GM21825 (cell line): ENCODE measurements at regions not wholly inside any gene's neighbourhood (a gene's known extent, or its start where the extent isn't known, plus 50 kb on each side); places are given as distances from the start of the nearest gene placed in this dataset.

Experiments used
- ATAC-seq: cut with Tn5 transposase; IDR thresholded peaks from one replicate; pipeline ENCODE4 v1.9.1; 2021; ENCODE audit warnings: mild to moderate bottlenecking, moderate library complexity; ENCODE audit not compliant: unreplicated experiment

DNA sequence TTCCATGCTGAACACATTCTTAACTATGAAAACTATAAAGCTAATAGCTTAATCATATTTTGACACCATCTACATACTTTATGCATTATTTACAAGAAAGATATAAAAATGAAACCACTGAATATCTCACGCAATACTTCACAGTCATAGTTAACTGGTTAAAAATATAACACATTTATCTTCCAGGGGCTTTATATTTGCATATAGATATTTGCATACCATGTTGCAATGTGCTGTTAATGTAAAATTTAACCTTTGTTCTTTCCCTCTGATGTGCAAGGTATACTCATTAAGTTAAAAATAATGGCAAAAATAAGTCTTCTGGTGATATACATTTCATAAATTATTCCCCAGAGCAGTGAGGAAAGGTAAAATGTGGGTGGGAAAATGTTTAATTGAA, 76.9 kb upstream of the MGMT start:
- no peak for ATAC-seq

DNA sequence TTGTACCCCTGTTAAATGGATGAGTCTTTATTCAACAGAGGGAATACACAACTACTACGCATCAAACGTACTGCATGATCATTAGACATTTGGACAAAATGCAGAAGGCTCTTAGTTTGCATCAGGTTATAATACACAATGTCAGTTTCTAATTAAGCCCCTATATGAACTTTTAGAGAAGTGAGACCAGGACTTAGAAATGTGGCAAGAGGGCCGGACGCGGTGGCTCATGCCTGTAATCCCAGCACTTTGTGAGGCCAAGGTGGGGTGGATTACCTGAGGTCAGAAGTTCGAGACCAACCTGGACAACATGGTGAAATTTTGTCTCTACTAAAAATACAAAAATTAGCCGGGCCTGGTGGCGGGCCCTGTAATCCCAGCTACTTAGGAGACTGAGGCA, 76.3 kb upstream of the MGMT start:
- ATAC-seq: no peak

DNA sequence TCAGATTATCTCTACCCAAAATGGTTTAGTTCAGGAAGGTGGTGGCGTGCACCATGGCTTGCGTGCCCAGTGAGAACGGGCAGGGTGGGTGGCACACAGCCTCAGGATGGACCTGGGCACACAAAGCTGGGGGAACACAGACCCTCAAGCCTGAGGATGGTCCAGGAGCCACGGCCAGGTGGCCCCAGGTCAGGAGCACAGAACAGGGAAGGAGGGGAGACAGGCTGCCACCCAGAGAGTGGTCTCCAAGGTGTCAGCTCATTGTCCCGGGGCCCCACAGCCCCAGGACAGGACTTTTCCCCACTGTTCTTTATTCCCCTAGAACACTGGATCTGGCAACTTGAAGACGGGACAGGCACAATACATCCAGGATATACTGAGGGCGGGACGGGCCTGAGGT, 75.6 kb upstream of the MGMT start:
- ATAC-seq: no peak

DNA sequence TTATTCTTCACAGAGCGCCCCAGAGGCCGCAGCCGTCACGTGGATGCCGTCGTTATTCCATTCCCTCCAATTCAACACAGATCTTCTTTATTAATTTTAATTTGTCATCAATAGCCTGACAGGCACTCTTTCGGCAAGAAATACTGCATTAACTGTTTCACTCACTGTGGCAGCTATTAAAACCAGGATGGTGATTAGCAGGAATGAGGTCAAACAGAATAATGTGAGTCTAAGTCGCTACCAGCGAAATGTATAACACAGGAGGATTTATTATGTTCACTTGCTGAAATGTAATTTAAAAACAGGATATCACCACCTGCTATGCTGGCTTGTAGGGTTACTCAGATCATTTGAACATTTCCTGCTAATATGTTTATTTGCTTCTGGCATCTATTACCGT, 74.2 kb upstream of the MGMT start:
- ATAC-seq: no peak

DNA sequence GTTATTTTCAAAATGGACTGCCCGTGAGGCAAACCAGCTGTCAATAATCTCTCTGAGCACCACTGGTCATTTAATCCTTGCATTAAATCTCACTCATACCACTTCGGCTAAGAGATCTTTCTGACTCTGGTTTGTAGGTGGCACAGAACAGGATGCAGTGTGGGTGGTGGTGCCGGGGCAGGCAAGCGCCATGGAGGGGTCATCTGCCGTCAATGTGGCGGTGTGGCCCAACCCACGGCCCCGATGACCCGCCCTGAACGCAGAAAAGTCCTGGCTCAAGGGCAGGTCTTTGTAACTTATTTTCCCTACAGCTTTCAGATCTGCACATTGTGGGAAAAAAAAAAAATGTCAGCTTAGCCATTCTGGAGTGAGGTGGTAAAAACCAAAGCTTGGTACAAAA, 73.2 kb upstream of the MGMT start:
- ATAC-seq: no peak

DNA sequence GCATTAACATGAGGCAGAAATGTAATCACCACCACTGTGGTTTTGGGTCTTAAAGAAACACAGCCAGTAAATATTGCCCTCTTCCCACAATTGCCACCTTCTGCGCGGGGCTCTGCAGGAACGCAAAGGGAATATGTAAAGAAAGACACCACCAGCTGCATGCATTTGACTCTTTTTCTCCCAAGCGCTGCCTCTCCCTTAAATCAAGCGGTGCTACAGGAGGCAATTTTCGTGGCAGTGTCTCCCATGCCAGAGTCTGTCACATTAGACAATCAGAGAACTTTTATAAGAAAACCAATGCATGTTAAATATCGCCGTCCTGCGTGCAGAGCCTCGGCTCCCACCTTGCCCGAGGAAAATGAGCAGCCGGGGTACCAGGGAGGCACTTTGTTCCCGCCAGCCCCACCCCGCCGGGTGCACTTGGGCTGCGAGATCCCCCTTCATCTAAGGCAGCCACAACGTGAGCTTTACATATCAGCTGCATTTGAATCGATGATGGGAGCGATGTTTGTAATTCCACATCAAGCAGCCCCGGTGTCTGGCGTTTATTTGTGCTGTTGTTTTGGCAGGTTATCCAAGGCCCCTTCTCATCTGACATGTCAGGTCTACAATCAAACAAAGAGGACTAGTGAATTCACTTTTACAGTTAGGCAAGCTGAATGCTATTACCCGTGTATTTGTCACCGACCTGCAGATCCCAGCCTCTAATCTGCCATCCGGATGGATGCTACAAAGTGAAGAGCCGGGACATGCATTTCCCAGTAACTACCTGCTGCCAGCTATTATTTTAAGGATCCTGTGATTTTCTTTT, 72.3 kb upstream of the MGMT start:
- no peak for ATAC-seq

DNA sequence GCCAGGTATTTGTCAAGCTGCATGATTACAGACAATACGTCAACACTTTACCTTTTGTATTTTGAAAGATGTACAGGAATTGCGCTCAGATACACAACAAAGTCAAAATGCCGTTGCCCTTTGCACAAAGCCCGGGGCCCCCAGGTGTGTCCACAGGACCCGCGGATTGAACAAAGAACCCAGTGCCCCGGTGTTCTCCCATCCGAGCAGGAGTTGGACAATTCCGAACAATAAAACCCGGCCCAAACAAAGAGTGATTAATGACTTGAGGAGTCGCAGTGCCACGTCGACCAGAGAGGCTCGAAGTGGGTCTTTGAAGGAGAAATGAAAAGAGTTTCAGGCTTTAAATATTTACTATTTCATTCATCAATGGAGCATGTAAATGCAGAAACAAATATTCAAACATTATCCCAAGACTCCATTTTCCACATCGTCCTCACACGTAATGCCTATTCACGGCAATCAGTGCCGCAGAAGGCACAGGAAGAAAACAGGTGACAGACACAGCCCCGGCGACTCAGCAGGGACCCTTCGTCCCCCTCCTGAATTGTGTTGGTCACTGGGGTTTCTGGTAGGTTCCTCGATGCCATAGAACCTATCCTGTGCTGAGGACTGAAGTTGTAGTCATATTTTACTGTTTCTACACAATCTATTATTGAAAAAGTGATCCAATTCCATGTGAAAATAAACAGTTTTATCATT, 70.9 kb upstream of the MGMT start:
- ATAC-seq: no peak

DNA sequence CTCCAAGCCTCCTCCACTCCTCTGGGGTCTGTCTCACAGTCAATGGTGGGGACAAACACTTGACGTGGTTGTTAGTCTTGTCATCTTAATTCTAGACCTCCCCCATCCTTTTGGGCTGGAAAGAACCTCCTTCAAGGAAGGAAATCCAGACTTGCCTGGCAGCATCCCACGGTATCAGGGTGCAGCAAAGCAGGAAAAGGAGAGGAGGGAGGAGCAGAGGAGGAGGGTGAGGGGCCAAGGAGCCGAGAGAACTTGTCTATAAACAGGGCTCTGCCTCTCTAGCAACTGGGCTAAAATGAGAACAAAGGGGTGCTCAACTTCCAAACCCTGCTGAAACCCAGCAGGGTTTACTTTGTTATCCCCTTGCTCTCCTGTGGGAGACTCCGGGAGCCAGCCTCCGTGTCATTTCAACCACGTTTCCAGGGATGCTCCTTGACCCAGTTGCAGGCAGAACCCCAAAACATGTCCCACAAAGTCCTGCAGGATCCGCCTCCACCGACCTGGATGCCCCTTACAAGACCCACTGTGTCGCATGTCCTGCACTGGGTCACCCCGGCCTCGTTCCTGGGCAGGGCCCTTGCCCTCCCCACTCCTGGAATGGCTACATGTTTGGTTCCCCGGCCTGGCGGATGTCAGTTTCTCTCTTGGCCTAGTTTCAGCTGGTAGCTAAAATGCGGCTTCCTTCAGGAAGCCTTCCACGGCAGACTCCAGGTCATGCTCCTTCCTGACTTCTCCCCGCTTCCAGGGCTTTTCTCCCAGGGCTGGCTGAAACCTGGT, 69.7 kb upstream of the MGMT start:
- no peak for ATAC-seq

DNA sequence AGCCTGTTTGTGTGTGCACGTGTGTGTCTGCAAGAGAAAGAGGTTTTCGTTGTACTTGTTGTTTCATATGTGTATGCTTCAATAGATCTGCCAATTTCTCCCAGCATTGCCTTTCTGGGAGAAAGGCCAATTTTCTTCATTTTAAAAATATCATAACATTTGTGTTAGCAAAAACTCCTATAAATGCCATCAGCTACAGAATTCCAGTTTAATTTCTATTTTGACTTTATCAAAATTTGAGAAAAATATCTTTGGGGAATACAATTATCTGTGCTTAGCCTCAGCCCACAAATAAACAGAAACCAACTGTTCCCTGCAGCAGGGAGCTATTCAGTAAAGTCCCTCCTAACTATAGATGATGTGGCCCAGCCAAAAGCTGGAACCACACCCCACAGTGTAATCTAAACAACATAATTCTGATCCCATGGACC, 68.3 kb upstream of the MGMT start:
- no peak for ATAC-seq

DNA sequence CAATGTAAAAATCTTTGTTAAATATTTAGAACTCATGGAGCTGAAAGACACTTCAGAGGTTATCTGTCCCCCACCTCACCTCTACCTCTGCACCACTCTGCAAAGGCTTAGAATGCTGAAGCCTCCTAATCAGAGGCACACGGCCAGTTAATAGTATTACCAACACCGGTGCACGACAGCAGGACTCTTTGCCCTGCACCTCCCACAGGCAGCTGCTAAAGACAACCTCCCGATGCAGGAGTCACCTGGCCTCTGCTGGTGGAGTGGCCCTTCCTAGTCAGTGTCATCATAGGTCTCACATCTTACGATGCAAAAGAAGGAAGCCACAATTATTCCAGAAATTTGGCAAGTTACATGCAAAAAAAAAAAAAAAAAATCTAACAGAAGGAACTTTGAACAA, 66.6 kb upstream of the MGMT start:
- no peak for ATAC-seq

DNA sequence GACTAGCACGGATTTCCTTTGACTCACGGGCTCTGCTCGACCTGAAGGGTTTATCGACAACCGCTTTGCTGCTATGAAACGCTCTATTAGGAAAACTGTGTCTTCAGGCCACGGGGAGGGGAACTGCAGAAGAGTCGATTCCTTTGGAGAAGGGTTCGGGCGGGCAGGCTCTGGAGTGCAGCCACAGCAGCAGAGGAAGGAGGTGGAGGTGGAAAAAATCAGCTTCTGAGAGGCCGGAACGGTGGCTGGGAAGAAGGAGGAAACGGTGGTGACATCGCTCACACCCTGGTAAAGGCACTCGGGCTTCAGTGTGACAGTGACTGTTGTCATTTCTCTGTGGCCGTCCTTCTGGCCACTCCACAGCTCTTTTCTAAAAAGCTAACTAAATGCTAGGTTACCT, 64.6 kb upstream of the MGMT start:
- ATAC-seq: no peak

DNA sequence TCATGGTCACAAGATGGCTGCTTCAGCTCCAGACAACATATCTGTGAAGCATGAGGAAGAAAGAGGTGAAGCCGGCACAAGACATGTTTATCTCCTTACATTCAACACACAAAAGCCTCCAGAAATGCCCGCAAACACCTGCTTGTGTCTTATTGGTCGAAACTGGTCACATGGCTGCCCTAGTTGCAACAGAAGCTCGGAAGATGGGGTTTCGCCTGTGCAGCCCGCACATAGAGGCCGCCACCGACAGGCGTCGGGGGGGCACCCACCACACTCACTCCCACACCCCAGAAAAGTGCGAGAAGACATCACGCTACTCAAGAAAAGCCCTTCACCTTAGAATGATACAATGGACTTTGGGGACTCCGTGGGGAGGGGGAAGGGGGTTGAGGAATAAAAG, 63.0 kb upstream of the MGMT start:
- ATAC-seq: no peak

DNA sequence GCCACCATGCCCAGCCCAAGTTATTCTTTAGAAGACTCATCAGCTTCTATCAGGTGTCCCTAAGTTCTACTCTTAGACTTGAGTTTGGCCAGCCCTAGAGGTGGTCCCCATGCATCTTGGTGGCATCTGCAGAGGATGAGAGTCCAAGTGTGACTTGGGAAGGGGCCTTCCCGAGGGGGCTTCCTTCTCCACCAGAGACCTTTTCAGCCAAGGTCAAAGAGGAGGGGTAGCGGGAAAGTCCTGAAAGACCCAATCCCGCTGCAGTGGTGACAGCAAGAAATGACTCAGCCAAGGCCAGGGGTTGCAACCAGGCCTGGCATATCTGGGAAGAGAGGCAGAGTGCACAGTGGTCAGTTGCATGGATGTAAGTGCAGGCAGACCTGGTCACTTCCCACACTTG, 61.7 kb upstream of the MGMT start:
- no peak for ATAC-seq

DNA sequence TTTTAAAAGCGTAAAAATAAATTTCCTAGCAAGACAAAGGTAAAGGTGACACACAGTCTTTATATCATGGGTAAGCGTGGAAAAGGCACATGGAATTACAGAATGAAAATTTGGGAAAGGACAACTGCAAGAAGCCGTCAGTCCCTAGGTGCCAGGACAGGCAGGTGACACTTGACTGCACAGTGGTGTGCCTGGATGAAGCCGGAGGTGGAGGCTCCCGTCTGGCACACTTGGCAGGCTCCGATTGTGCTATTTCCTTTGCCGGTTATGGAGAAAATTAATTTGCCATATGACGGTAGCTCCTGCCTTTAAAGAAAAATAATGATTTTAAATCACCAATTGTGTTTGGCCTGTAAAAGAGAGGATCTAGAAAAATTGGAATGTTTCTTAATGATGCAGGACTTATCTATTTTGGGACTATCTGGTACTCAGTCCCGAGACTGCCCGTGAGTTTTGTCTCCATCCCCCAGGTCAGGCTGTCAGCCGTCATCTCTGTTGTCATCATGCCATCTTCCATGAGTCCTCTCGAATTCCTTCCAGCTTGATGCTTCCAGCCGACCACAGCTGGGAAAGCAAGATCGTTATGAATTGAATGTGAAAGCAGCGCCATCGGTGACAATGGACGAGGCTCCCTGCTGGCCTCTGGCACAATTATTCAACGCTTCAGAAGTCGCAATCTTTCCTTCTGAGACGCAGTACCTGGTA, 56.2 kb upstream of the MGMT start:
- ATAC-seq: no peak

DNA sequence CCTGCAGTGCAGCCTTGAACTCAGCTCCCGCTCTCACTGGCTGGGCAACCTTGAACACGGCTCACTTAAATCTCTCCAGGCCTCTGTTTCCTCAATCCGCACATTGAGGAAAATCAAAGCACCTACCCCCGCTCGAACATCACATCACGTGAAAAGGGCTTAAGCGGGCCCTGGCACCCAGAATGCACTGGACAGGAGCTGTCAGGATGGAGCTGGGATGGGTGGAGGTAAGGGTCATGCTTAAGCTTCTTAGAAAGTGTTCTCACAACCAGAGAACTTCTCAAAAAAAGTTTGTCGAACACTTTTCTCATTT, 55.7 kb upstream of the MGMT start:
- no peak for ATAC-seq

DNA sequence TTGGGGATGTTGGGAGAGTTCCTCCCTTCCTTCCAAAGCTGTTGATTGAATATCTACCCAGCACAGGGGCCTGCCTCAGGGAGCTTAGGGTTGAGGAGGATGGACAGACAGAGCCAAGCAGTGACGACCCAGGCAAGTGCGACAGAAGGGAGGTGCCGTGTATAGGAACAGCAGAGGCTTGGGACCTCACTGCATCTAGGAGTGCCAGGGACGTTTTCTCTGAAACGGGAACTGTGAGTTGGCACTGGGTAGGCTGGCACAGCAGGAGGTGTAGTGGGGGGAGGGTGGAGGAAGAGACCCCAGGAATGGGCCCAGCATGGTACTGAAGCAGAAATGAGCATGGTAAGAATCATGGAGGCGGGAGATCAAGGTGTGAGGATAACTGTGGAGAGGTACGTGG, 55.3 kb upstream of the MGMT start:
- ATAC-seq: no peak

DNA sequence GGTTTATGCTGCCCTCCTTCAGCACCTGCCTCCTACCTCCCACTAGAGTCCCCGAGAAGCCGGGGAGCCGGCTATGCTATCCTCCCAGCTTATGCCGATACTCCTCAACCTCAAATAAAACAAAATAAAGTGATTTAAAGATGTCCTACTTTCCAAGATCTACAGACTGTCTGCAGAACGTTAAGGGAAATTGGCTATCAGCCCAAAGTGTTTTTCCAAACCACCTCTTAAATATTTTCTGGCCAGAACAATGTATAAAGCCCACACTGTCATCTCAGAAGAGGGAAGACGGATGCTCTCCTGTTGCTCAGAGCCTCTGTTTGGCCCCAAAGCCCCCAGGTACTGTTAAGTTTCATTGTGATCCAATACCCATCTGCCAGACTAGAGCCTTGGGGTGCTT, 54.0 kb upstream of the MGMT start:
- ATAC-seq: no peak

DNA sequence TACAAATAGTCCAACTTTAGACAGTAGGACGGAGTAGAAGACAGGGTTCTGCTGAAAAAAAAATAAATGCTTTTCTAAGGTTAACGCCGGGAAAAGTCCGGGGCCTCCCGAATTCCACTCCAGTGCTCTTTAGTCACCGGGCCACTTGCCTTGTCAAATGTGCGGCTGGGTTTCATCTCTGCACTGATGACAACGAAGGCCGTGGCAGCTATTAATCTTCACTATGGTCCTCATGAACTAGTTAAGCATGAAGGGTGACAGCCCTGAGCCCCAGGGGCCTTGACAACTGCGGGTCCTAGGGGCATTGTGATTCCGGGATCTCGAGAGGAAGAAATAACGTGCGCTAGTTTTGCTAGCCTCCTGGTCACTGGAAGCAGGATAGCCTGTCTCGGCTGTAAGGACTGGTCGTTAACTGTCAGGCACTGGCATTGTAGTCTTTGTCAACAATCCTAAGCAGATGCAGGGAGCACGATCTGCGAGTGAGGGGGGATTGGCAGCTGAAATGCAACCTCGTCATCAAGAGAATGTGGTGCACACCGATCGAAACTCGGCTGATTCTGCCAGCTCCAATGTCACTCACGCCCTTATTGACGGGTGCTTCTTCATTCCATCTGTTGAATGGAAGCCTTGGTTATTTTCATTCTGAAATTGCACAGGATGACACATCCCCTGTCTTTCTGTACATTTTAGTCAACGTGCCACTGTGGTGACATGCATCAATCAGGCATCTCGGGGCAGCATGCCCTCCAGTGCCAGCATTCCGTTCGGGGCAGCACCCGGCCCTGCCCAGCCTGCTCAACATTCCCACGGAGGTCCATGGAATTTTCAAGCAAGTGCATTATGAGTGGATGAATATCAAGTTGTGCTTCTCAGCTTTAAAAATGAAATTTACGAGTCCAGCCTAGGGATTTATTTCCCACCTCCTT, 51.6 kb upstream of the MGMT start:
- no peak for ATAC-seq

DNA sequence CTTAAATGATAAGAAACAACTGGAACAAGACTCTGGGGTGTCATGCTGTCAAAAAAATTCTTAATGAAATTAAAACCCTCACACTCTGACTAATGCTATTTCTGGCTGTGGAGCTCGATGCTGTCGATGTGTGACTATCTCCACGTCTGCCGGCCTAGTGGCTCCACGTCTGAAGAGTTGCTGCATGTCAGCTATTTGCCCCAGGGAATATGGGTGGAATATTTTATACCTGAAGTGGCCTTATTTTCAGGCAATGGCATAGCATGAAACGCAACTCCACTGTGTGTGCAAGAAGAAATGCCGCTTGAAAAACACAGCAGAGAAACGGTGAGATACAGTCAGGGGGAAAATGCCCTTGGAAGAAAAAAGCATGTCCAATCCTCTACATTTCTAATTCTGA, 50.9 kb upstream of the MGMT start:
- no peak for ATAC-seq

DNA sequence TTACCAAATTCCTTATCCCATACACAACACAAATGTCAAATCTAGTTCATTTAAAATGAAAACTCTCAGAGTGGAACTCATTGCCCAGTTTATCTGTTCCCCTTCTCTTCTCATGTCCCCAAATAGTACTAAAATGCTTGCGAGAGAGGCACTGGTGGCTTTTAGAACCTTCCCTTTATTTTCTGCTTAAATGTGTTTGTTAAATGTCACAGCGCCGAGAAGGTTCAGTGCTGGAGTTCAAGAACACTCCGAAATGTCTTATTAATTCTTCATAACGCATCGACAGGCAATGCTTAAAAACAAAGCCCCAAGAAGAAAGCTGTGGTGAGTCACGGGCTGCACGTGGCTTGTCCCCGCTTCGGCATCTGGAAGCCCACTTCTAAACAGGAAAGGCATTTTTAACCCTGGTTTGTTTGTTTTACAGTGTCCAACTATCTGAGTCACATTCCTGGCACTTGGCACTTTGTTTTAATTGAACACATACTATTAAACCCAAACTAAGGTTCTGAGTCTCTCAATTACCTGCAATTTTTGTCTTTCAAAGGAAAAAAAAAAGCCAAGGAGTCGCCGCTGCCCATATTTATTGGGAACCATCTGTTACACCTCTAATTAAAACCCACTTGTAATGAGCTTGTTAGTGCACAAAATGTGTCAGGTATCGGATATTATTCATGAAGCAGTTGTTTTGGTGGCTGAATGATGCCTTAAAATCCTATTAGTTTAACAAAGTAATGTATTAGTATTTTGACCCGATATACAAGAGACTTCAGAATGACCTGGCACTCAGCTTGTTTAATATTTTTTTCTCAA, 49.9 kb upstream of the MGMT start:
- ATAC-seq: no peak
